ENCODE measurements at regions not wholly inside any gene's neighbourhood (a gene's known extent, or its start where the extent isn't known, plus 50 kb on each side); places are given as distances from the start of the nearest gene placed in this dataset.
"Not testable (repeated sequence)": the region's sequence is repeated elsewhere in the genome, so short reads cannot be mapped to it uniquely, and the experiment has no call there.

GRCh38 chr1:93773049-93773838 is 91.6 kb upstream of the BCAR3 start:
- no peak for DNase-seq (ENCODE audit: low spot score)

DNA sequence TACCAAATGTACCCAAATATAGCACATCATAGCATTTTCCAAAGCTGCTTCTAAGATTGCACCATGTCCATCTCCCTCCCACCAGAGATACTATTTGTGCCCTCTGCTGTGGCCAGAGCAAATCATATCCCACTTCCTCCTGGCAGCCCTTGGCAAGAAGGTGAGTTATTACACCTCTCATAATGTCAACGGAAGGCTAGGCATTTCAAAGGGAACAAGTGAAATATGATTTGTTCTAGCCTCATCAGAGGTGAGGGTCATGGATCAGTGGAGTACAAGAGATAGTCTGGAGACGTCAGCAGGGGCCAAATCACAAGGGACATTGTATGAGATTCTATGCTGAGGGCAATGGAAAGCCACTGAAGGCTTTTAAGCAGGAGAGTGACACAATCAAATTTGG is 90.2 kb upstream of the BCAR3 start:
- DNase-seq (ENCODE audit: low spot score), result no peak

DNA sequence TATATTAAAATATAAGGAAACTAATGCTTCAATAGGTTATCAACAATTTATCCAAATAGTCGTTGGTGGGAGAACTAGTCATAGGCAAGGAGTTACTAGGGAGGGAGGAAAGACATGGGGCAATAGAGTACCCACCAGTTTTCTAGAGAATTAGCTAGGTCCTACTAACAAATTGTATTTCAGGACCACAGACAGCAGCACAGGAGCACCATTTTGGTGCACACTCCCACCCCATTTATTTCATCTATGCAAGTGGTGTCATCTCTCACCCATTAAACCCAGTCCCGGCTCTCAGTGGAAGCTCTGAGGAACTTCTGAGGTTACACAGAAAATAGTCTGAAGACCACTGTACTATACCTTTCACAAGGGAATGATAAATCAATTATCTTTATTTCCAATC is 89.0 kb upstream of the BCAR3 start:
- no peak for DNase-seq (ENCODE audit: low spot score)

DNA sequence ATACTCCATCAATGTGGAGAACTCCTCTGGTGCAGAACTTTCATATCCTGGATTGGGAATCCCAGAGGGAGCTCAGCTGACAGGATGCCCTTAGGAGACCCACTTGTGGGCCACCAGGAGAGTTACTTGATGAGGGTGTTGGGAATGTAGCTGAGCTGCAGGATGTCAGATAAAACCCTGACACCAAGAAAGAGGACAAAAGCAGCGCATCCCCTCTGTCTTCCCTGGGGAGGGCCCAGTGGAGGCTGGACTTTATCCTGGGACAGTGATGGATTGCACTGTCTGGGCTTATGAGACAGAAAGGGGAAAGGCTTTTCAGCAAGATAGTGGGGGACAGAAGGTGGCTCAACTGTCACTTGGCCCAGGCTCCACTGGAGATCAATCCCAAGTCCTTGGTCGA is 88.1 kb upstream of the BCAR3 start:
- no peak for DNase-seq (ENCODE audit: low spot score)

- DNase-seq (ENCODE audit: low spot score), result no peak
Observed at GRCh38 chr1:93768380-93768863, 86.8 kb upstream of the BCAR3 start.

GRCh38 chr1:93766451-93766850 is 84.8 kb upstream of the BCAR3 start:
- no peak for DNase-seq (ENCODE audit: low spot score)

DNA sequence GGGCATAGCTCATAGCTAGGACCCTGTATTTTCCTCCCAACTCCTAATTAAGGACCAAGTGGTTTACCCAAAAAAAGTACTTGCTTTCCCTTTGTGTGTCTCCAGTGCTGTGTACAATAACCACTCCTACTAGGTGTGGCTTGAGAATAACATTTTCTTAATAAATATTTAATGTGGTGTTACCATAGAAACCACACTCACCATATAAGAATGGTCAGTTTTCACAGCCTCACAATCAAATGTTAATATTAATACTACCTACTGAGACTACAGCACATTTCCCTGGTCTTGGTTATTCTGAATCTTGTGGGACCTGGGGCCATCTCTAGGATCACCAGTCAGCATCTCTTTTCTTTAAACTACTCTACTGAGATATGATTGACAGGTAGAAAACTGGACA is 83.5 kb upstream of the BCAR3 start:
- DNase-seq (ENCODE audit: low spot score), result no peak

GRCh38 chr1:93764366-93764750 is 82.7 kb upstream of the BCAR3 start:
- no peak for DNase-seq (ENCODE audit: low spot score)

GRCh38 chr1:93763704-93764365 is 82.2 kb upstream of the BCAR3 start:
- no peak for DNase-seq (ENCODE audit: low spot score)

DNA sequence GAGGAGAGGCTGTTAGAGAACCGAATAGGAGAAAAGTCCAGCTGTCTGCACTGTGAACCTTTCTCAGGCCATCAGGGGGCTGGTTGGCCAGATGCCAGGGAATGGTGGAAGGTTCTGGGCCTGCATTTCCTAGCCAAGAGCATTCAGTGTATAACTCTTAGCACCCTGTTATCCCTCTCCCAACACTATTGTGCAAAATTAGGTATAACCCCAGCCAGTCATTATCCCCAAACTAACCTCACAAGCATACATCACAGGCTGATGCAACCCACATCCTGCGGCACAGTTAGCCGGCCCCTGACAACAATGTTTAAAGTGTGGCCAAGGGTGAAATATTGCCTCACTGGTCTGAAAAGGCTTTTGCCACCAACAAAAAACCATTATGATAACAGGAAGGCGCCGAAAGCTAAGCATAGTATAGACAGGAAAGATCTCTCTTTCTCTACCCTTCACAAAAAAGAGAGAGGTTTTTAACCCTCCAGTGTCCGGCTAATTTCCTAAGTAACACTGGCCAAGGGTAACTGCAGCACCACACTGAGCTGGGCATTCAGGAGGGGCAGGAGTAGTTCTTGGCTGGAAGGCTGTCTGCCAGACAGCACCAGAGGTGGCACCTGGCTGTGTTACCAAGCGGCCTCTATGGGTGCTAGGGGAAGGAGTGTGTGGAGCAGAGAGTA is 77.3 kb upstream of the BCAR3 start:
- DNase-seq (ENCODE audit: low spot score), result no peak

DNA sequence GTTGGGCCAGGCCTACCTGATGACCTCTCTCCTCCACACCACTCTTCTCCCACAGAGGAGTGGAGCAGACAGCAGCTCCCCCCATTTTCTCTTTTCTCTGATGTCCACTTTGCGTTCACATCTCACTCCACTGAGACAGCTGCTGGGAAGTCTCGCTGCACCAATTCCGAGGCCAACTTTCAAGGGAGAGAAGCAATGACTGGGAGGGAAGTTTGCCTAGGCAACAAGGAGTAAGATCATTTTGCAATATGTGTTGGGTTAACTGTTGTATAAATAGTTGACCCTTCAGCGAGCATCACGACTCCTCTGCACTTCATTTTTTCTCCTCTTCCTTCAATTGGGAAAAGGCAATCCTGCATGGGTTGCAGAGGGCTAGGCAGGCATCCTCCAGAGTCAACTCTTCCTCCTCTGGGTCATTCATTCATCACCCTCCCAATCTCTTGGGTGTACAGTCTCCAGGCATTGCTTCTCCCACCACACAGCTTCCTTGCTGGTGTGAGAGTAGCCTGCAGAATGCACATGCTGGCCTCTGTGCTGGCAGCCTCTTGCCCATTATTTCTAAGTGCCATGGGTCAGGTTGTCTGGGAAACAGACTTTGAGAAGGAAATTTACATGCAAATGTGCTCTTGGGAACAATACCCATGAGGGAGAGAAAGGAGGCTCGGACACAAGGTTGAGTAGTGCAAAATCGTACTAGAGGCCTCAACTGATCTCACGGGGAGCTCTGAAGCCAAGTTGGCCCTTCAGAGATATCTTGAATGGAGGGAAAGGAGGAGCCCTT is 75.8 kb upstream of the BCAR3 start:
- DNase-seq (ENCODE audit: low spot score), result no peak

- no peak for DNase-seq (ENCODE audit: low spot score)
Observed at GRCh38 chr1:93756657-93757056, 75.0 kb upstream of the BCAR3 start.

DNA sequence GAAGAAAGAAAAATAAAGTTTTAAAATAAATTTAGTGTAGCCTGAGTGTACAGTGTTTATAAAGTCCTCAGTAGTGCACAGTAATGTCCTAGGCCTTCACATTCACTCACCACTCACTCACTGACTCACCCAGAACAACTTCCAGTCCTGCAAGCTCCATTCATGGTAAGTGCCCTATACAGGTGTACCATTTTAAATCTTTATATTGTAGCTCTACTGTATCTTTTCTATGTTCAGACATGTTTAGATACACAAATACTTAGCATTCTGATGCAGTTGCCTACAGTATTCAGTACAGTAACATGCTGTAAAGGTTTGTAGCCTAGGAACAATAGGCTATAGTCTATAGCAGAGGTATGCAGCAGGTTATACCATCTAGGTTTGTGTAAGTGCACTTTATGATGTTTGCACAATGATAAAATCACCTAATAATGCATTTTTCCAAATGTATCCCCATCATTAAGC is 73.6 kb upstream of the BCAR3 start:
- DNase-seq (ENCODE audit: low spot score), result not testable (repeated sequence)

GRCh38 chr1:93753791-93754763 is 72.4 kb upstream of the BCAR3 start:
- DNase-seq (ENCODE audit: low spot score), result no peak

DNA sequence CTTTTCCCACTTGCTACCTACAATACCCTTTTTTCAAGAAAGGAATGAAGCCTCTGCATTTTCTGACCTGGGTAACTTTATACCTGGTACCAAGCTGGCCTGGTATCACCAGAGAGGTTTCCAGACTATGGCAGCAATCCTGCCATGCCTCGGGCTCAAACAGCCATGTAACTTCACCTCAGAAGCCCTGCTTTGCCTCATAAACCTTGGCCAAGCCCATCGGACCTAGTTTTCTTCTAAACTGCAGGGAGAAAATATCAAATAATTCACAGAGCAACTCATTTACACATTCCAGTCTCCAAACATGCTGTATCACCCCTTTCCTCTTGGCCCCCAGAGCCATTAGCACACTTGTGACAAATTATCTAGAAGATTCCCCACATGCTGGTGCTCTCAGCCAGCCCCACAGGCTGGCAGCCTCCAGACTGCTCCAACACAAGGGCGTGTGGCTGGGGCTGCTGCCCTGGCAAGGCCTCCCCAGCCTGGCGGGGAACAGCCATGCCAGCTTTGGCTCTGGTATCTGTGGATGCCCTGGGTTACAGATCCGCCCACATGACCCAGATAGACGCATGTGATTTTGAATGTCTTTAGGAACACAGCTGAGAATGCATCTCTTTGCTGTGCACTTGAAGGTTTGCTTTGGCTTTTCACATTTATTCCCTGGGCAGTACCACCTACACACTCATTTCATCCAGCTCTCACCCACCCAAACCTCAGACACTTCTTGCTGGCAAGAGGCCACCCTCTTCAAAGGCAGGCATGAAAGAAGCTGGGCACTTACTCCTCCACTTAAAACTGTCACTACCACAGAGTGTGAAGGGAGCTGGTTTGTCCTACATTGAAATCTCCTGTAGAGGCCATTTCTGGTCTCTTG is 70.0 kb upstream of the BCAR3 start:
- DNase-seq (ENCODE audit: low spot score), result no peak

DNA sequence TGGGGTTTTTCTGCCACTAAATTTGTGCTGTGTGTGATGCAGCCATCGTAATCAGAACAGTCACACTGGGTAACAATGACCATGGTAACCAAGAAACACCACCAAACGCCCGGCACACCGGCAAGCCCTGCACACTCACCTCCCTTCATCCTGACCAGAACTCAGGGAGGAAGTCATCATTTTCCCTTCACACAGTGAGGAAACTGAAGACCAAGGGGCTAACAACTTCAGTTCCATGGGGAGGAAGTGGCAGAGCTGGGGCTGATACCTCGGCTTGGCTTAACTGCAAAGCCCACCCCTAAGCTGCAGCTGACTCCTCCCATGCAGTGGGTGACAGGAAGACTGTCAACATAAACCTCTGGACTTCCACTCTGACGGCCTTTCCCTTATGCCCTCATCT is 69.3 kb upstream of the BCAR3 start:
- peak; percentile 68 for DNase-seq (ENCODE audit: low spot score)

DNA sequence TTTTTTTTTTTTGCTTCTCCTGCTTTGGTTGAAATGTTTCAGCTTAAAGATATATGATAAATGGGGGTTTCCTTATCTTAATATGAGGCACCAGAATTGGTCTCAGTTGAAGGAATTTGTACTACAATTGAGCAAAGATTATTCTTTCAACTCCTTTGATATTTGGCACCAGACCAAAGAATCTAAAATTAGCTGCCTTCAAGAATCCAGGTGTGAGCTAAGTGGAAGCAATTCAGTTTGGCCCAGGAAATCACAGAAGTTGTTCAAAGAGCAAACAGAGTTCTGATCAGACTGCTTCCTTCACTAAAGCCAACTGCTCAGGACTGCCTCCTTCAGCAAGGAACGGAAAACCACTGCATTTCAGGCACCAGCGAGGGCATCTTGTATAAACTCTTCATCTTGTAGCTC is 68.3 kb upstream of the BCAR3 start:
- DNase-seq (ENCODE audit: low spot score), result peak; percentile 67

DNA sequence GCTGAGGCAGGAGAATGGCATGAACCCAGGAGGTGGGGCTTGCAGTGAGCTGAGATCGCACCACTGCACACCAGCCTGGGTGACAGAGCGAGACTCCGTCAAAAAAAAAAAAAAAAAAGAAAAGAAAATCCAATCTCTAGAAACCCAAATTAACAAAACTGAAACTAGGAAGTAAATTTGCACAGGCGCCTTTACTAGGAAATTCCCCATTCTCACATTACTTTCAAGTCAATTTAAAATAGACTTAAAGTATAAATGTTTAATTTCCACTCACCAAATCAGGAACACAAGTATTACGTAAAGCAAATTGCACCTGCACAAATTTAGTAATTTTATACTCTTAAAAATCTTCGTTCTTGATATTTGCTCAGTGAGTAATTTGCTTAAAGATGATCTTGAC is 67.8 kb upstream of the BCAR3 start:
- DNase-seq (ENCODE audit: low spot score), result peak; percentile 66

GRCh38 chr1:93746021-93746812 is 64.6 kb upstream of the BCAR3 start:
- DNase-seq (ENCODE audit: low spot score), result no peak

Data from germinal center (tissue), 1 donor.